IPS DF 6.9 (cell line): ENCODE measurements at regions not wholly inside any gene's neighbourhood (a gene's known extent, or its start where the extent isn't known, plus 50 kb on each side); places are given as distances from the start of the nearest gene placed in this dataset.

Source experiments
- DNase-seq: peaks from one replicate; pipeline ENCODE4 v3.0.0-alpha.2; 2013; ENCODE audit warnings: low read depth, low spot score
- H3K27ac ChIP-seq: one replicate; pipeline ENCODE4 v1.5.1; 2013; ENCODE audit warnings: low read length, control low read depth
- H3K27me3 ChIP-seq: 2 replicates; pipeline ENCODE4 v1.6.1; 2013; ENCODE audit warnings: mild to moderate bottlenecking, low read length; ENCODE audit not compliant: control insufficient read depth, insufficient read depth
- H3K36me3 ChIP-seq: 2 replicates; pipeline ENCODE4 v1.6.1; 2013; ENCODE audit warnings: low read length; ENCODE audit not compliant: control insufficient read depth, insufficient read depth
- H3K4me1 ChIP-seq: 2 replicates; pipeline ENCODE4 v1.6.1; 2013; ENCODE audit warnings: low read length; ENCODE audit not compliant: control insufficient read depth, insufficient read depth
- H3K4me3 ChIP-seq: 2 replicates; pipeline ENCODE4 v1.5.1; 2013; ENCODE audit warnings: mild to moderate bottlenecking, low read length
- H3K9me3 ChIP-seq: 2 replicates; pipeline ENCODE4 v1.6.1; 2013; ENCODE audit warnings: low read length, inconsistent platforms; ENCODE audit not compliant: control insufficient read depth, insufficient read depth
- WGBS: extraction: QIAGEN DNeasy Blood & Tissue Kit; methylation state at CpG from one replicate; pipeline ENCODE4 v1.1.7; 2013; ENCODE audit warnings: mixed read lengths, missing lambda C conversion rate; ENCODE audit not compliant: insufficient read length, insufficient coverage; 5-methylcytosine and 5-hydroxymethylcytosine counted together

- H3K27me3 ChIP-seq: no peaks in the 10 kb centered on the region
- no peak overlapping the region for H3K4me3 ChIP-seq
- no CpG with 5 or more reads among the region's 2 CpGs for WGBS
- no peaks in the 10 kb centered on the region for H3K36me3 ChIP-seq
- no peak for DNase-seq
- H3K27ac ChIP-seq: no peak overlapping the region
- H3K9me3 ChIP-seq: no peaks in the 10 kb centered on the region
- no peaks in the 10 kb centered on the region for H3K4me1 ChIP-seq
Observed at GRCh38 chr6:43945768-43946080, 175.7 kb downstream of the VEGFA start.

DNA sequence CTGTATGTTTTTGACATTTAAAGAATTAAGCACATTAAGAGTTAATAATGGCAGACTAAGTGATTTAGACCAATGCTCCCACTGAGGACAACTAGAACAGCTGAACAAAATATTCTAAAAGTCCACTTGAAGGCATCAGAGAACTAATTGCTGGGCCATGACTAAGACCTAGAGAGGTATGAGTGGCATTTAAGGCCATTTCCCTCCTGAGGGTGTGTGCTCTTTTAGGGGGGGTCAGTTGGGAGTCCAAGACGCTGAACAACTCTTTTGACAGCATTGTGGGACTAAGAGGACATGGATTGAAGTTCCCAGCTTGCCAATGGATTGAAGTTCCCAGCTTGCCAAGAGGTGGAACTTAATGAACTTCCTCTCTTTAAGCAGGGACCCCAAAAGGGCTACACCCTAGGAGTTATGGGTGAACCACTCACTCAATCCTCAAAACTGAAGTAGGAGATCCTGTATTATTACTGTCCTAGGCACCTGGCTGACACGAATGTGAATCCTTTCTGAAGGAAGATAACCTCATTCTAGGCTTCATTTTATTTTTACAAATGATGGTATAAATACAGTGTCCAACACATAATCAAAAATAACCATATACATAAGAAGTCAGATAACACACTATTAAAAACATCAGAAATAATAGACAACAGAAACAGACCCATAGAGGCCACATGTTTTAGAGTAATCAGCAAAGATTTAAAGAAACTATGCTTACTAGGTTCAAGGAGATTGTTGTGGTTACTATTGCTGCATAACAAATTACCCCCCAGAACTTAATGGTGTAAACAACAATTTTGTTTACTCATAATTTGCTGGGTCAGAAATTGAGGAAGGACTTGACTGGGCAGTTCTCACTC lies 175.1 kb downstream of the VEGFA start:
- Histone ChIP-seq H3K27ac (no peak overlapping the region), H3K27me3 (no peaks in the 10 kb centered on the region), H3K9me3 (no peaks in the 10 kb centered on the region), H3K4me3 (no peak overlapping the region), H3K4me1 (no peaks in the 10 kb centered on the region), H3K36me3 (no peaks in the 10 kb centered on the region)
- DNase-seq: no peak
- no CpG with 5 or more reads among the region's 2 CpGs for WGBS

DNA sequence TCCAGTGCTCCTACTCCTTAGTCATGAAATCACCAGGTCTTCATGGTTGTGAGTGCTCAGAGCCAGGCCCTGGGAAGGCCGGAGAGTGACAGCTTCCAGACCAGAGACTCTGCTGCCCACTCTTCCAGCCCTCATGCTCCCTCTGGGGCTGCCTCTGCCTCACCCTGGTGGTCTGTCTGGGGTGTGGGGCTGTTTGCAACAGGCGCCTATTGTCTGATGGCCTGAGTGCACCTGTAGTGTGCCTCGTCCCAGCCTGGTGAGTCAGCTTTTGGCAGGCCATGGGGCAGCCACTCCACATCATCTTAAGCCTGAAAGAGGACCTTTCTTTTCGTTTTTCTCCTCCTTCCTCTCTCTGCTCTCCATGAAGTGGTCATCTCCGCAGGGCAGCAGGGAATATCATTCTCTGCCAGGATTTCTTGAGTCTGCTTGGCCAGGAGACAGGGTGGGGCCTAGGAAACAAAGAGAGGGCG lies 173.8 kb downstream of the VEGFA start:
- no peak for DNase-seq
- no peak overlapping the region for H3K27ac ChIP-seq
- H3K9me3 ChIP-seq: no peaks in the 10 kb centered on the region
- no CpG with 5 or more reads among the region's 6 CpGs for WGBS
- no peaks in the 10 kb centered on the region for H3K27me3 ChIP-seq
- no peak overlapping the region for H3K4me3 ChIP-seq
- no peaks in the 10 kb centered on the region for H3K36me3 ChIP-seq
- H3K4me1 ChIP-seq: no peaks in the 10 kb centered on the region

GRCh38 chr6:43943099-43943766 lies 173.2 kb downstream of the VEGFA start:
- H3K27me3 ChIP-seq: no peaks in the 10 kb centered on the region
- no peaks in the 10 kb centered on the region for H3K9me3 ChIP-seq
- H3K4me3 ChIP-seq: no peak overlapping the region
- WGBS: no CpG with 5 or more reads among the region's 5 CpGs
- H3K4me1 ChIP-seq: no peaks in the 10 kb centered on the region
- no peak for DNase-seq
- no peak overlapping the region for H3K27ac ChIP-seq
- no peaks in the 10 kb centered on the region for H3K36me3 ChIP-seq

DNA sequence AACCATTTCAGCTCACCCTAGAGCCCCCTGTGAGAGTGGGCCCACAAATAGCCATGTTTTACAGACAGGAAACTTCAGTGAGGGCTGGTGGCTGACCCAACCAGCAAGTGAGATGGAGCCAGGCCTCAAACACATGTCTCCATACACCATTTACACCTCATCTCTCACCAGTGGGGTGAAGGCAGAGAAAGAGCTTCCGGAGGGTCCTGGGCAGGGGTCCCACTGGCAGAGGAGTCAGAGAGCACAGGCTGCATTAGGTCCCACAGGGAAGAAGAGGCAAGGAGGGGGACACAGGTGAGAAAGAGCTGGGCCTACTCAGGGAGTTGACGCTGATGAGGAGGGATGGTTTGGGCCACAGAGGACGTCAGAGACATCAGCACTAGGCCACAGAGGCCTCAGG lies 172.6 kb downstream of the VEGFA start:
- no peaks in the 10 kb centered on the region for H3K9me3 ChIP-seq
- no CpG with 5 or more reads among the region's 3 CpGs for WGBS
- no peak overlapping the region for H3K27ac ChIP-seq
- no peaks in the 10 kb centered on the region for H3K27me3 ChIP-seq
- H3K4me3 ChIP-seq: no peak overlapping the region
- no peak for DNase-seq
- no peaks in the 10 kb centered on the region for H3K4me1 ChIP-seq
- no peaks in the 10 kb centered on the region for H3K36me3 ChIP-seq

- no peak overlapping the region for H3K27ac ChIP-seq
- no CpG with 5 or more reads among the region's 5 CpGs for WGBS
Observed at GRCh38 chr6:43942011-43942442, 172.0 kb downstream of the VEGFA start.

DNA sequence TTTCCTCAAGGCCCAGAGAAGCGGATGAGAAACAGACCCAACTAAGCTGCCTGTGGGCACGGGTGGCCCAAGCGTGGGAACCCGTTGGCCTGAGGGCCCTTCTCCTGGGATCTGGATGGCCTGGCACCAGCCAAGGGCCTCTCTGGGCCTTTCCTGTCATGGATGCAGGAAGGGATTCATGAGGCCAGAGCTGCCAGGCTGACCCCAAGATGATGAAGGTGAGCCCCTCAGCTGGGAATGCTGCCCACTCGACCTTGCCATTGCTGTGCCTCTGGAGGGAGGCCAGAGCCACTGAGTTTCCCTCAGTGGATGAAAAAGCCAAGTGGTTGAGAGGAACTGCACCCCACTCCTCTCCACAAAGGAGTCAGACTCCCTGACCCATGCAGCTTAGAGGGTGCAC lies 171.2 kb downstream of the VEGFA start:
- H3K36me3 ChIP-seq: no peaks in the 10 kb centered on the region
- no peak overlapping the region for H3K27ac ChIP-seq
- H3K4me1 ChIP-seq: no peaks in the 10 kb centered on the region
- no peak overlapping the region for H3K4me3 ChIP-seq
- DNase-seq: no peak
- WGBS: no CpG with 5 or more reads among the region's 5 CpGs
- no peaks in the 10 kb centered on the region for H3K27me3 ChIP-seq
- no peaks in the 10 kb centered on the region for H3K9me3 ChIP-seq

More at GRCh38 chr6:43942011-43942442, 172.0 kb downstream of the VEGFA start:
- Histone ChIP-seq H3K27me3 (no peaks in the 10 kb centered on the region), H3K4me3 (no peak overlapping the region), H3K9me3 (no peaks in the 10 kb centered on the region), H3K4me1 (no peaks in the 10 kb centered on the region), H3K36me3 (no peaks in the 10 kb centered on the region)
- no peak for DNase-seq

DNA sequence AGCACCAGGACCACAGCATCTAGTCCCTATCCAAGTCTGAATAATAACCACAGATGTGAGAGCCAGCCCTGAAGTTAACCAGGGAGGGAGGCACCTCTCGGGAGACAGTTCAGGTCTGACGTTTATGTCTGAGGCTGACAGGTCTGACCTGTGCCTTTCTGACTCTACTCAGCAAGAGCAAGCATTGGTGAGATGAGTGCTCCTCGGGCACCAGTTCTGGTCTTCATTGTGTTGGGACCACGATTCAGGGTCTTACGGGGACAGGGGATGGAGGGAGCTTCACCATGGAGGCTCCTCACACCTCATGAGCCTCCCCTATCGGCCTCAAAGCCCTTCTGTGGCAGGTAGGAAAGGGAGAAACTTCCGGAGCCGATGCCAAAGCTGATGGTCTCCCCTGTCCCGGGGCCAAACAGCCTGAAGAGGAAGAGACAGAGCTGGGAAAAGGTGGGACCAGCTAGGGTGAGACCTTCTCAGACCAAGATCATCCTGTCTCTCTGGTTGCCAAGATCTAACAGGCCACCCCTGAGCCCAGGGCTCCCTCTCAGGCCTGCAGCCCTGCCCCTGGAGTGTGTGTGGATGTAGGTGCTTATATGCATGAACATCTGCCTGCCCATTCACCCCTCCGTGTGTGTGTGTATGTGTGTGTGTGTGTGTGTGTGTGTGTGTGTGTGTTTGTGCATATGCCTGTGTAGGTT lies 170.5 kb downstream of the VEGFA start:
- Histone ChIP-seq H3K36me3 (no peaks in the 10 kb centered on the region), H3K27me3 (no peaks in the 10 kb centered on the region), H3K27ac (no peak overlapping the region), H3K9me3 (no peaks in the 10 kb centered on the region), H3K4me3 (no peak overlapping the region), H3K4me1 (no peaks in the 10 kb centered on the region)
- DNase-seq: no peak
- no CpG with 5 or more reads among the region's 10 CpGs for WGBS

DNA sequence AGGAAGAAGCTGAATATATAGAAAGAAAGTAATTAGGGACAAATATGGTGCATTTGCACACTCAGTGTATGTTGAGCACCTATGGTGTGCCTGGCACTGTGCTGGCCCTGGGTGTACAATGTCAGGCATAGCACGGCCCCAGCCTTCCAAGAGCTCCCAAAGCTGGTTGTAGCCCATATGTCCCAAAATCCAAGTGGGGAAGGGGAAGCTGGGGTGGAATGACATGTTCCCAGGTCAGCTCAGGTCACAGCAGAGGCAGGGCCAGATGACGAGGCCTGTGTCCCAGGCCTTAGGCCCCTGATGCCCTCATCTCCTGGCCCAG lies 170.0 kb downstream of the VEGFA start:
- no peak for DNase-seq
- H3K9me3 ChIP-seq: no peaks in the 10 kb centered on the region
- H3K27ac ChIP-seq: no peak overlapping the region
- no peaks in the 10 kb centered on the region for H3K4me1 ChIP-seq
- no CpG with 5 or more reads among the region's 2 CpGs for WGBS
- H3K27me3 ChIP-seq: no peaks in the 10 kb centered on the region
- H3K4me3 ChIP-seq: no peak overlapping the region
- no peaks in the 10 kb centered on the region for H3K36me3 ChIP-seq

- no peak for DNase-seq
- Histone ChIP-seq H3K4me1 (no peaks in the 10 kb centered on the region), H3K4me3 (no peak overlapping the region)
Observed at GRCh38 chr6:43939281-43940070, 169.5 kb downstream of the VEGFA start.

More at GRCh38 chr6:43939281-43940070, 169.5 kb downstream of the VEGFA start:
- H3K27ac ChIP-seq: no peak overlapping the region
- H3K9me3 ChIP-seq: no peaks in the 10 kb centered on the region
- no CpG with 5 or more reads among the region's 15 CpGs for WGBS
- no peaks in the 10 kb centered on the region for H3K27me3 ChIP-seq
- no peaks in the 10 kb centered on the region for H3K36me3 ChIP-seq
